ENCODE measurements at regions not wholly inside any gene's neighbourhood (a gene's known extent, or its start where the extent isn't known, plus 50 kb on each side); places are given as distances from the start of the nearest gene placed in this dataset.

- TF ChIP-seq, protein P1, sequence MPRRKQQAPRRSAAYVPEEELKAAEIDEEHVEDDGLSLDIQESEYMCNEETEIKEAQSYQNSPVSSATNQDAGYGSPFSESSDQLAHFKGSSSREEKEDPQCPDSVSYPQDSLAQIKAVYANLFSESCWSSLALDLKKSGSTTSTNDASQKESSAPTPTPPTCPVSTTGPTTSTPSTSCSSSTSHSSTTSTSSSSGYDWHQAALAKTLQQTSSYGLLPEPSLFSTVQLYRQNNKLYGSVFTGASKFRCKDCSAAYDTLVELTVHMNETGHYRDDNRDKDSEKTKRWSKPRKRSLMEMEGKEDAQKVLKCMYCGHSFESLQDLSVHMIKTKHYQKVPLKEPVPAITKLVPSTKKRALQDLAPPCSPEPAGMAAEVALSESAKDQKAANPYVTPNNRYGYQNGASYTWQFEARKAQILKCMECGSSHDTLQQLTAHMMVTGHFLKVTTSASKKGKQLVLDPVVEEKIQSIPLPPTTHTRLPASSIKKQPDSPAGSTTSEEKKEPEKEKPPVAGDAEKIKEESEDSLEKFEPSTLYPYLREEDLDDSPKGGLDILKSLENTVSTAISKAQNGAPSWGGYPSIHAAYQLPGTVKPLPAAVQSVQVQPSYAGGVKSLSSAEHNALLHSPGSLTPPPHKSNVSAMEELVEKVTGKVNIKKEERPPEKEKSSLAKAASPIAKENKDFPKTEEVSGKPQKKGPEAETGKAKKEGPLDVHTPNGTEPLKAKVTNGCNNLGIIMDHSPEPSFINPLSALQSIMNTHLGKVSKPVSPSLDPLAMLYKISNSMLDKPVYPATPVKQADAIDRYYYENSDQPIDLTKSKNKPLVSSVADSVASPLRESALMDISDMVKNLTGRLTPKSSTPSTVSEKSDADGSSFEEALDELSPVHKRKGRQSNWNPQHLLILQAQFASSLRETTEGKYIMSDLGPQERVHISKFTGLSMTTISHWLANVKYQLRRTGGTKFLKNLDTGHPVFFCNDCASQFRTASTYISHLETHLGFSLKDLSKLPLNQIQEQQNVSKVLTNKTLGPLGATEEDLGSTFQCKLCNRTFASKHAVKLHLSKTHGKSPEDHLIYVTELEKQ (tag by site-specific recombination; IDR thresholded peaks at IDR 0.05; ENCODE audit: borderline replicate concordance) = no peak
- TF ChIP-seq ZNF112 (tag by site-specific recombination; IDR thresholded peaks at IDR 0.05) (no peak), REPIN1 (tag by site-specific recombination; IDR thresholded peaks at IDR 0.05; ENCODE audit: low read depth) (no peak), ZNF555 (tag by site-specific recombination; conservative IDR thresholded peaks at IDR 0.05) (no peak)
These were observed 56.9 kb upstream of the ARRDC4 start (continued) for GRCh38 chr15:97903560-97903959.

- CTCF ChIA-PET = interaction anchor here (0.5 to 3.3 kb wide), 22 partner anchors 12 to 1107 kb away, joined by 3 to 53 read pairs (median 4); partner anchors contain the start of gene ARRDC4
- Histone ChIP-seq H3K27ac (ENCODE audit: extremely low read depth, low read depth, low read length) (no peak overlapping the region), H3K4me3 (ENCODE audit: low read depth, low read length) (no peak overlapping the region), H3K36me3 (ENCODE audit: control insufficient read depth in 2 of 2, insufficient read depth in 1 of 2, low read length in 2 of 2) (no peaks in the 10 kb centered on the region), H3K4me1 (ENCODE audit: control insufficient read depth, insufficient read depth, low read length) (no peaks in the 10 kb centered on the region), H3K9me3 (ENCODE audit: control insufficient read depth, insufficient read depth, low read depth, low read length) (no peaks in the 10 kb centered on the region; the same call in 1 of the 2 replicates)
- POLR2A ChIA-PET = no interaction called here
- TF ChIP-seq TRIM28 (IDR thresholded peaks at IDR 0.05; ENCODE audit: borderline replicate concordance, low read length) (peak; percentile 48; the same call in 1 of the 2 replicates), ZNF133 (tag by site-specific recombination; IDR thresholded peaks at IDR 0.05) (no peak), ZBTB17 (tag by site-specific recombination; IDR thresholded peaks at IDR 0.05) (peak; percentile 60; the same call in 1 of the 2 replicates), ZNF561 (tag by site-specific recombination; IDR thresholded peaks at IDR 0.05; ENCODE audit: borderline replicate concordance) (0 out of 2 replicates have a peak, but pooled peaks have one; percentile 66), GLIS1 (tag by site-specific recombination; IDR thresholded peaks at IDR 0.05) (peak; percentile 69), ZNF624 (tag by site-specific recombination; IDR thresholded peaks at IDR 0.05) (no peak), ZFP37 (tag by site-specific recombination; IDR thresholded peaks at IDR 0.05) (peak; percentile 80), KLF1 (tag by site-specific recombination; IDR thresholded peaks at IDR 0.05) (no peak), CTCF (tag by site-specific recombination; IDR thresholded peaks at IDR 0.05) (peak; percentile 88), ZSCAN30 (tag by site-specific recombination; IDR thresholded peaks at IDR 0.05) (0 out of 2 replicates have a peak, but pooled peaks have one; percentile 54), ZNF623 (tag by site-specific recombination; IDR thresholded peaks at IDR 0.05) (no peak), ZNF660 (tag by site-specific recombination; IDR thresholded peaks at IDR 0.05) (peak; percentile 79), KLF10 (tag by site-specific recombination; IDR thresholded peaks at IDR 0.05) (no peak), ZFHX2 (tag by site-specific recombination; conservative IDR thresholded peaks at IDR 0.05) (0 out of 2 replicates have a peak, but pooled peaks have one; percentile 18), IKZF3 (tag by site-specific recombination; IDR thresholded peaks at IDR 0.05) (peak; percentile 68; the same call in 1 of the 2 replicates), ZNF280D (tag by site-specific recombination; IDR thresholded peaks at IDR 0.05) (no peak), ZNF654 (tag by site-specific recombination; IDR thresholded peaks at IDR 0.05; ENCODE audit: low read depth) (peak; percentile 39)
- TF ChIP-seq, protein P2, sequence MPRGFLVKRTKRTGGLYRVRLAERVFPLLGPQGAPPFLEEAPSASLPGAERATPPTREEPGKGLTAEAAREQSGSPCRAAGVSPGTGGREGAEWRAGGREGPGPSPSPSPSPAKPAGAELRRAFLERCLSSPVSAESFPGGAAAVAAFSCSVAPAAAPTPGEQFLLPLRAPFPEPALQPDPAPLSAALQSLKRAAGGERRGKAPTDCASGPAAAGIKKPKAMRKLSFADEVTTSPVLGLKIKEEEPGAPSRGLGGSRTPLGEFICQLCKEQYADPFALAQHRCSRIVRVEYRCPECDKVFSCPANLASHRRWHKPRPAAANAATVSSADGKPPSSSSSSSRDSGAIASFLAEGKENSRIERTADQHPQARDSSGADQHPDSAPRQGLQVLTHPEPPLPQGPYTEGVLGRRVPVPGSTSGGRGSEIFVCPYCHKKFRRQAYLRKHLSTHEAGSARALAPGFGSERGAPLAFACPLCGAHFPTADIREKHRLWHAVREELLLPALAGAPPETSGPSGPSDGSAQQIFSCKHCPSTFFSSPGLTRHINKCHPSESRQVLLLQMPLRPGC (tag by site-specific recombination; IDR thresholded peaks at IDR 0.05) = no peak
- TF ChIP-seq, protein P3, sequence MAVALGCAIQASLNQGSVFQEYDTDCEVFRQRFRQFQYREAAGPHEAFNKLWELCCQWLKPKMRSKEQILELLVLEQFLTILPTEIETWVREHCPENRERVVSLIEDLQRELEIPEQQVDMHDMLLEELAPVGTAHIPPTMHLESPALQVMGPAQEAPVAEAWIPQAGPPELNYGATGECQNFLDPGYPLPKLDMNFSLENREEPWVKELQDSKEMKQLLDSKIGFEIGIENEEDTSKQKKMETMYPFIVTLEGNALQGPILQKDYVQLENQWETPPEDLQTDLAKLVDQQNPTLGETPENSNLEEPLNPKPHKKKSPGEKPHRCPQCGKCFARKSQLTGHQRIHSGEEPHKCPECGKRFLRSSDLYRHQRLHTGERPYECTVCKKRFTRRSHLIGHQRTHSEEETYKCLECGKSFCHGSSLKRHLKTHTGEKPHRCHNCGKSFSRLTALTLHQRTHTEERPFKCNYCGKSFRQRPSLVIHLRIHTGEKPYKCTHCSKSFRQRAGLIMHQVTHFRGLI (tag by site-specific recombination; IDR thresholded peaks at IDR 0.05) = no peak
These were observed 56.4 kb upstream of the ARRDC4 start for GRCh38 chr15:97903971-97904572.

Data from HEK293 (cell line).